Caco-2 (cell line): ENCODE measurements at regions not wholly inside any gene's neighbourhood (a gene's known extent, or its start where the extent isn't known, plus 50 kb on each side); places are given as distances from the start of the nearest gene placed in this dataset.
A peak's percentile ranks its signal among the peaks of the same experiment; 100 is the strongest.

Source experiments
- BruUV-seq: library from RNA; stranded (reverse); fragments of 400-500 nt; replicated peaks from 2 replicates; lab custom pipeline; 2021; lab: Mats Ljungman, UMichigan
- CTCF ChIA-PET: fragments of 300-600 bp; sonication (Branson Sonifier 250); formaldehyde crosslinking; loops from one replicate; lab custom pipeline; 2022; ENCODE audit warnings: antibody characterized with exemption; lab: Charles Lee
- POLR2A ChIA-PET: fragments of 300-600 bp; sonication (Branson Sonifier 250); formaldehyde crosslinking; loops from one replicate; lab custom pipeline; 2022; ENCODE audit warnings: antibody characterized with exemption; lab: Charles Lee
- DNase-seq, 2 experiments: peaks; one replicate each; pipeline versions ENCODE4 v3.0.0 to v3.0.0-alpha.2; 2020 to 2022
- H3K27me3 ChIP-seq: replicated peaks from 2 replicates; pipeline ENCODE4 v1.6.0; 2011; ENCODE audit warnings: low read length; ENCODE audit not compliant: control insufficient read depth, insufficient read depth
- H3K36me3 ChIP-seq: 2 replicates; pipeline ENCODE4 v1.5.1; 2011; ENCODE audit warnings: low read length; ENCODE audit not compliant: control insufficient read depth, insufficient read depth
- H3K4me1 ChIP-seq: fragments of 250-450 bp; sonication (Bioruptor Pico); 2 replicates; pipeline ENCODE4 v1.5.1; 2020; ENCODE audit warnings: mild to moderate bottlenecking
- H3K4me3 ChIP-seq: 2 replicates; pipeline ENCODE4 v1.5.1; 2011; ENCODE audit warnings: low read depth, mild to moderate bottlenecking, control low read depth, low read length
- H3K9me3 ChIP-seq: fragments of 250-450 bp; sonication (Bioruptor Pico); 2 replicates; pipeline ENCODE4 v1.5.1; 2020; ENCODE audit warnings: mild to moderate bottlenecking, moderate library complexity
- H3K27ac Mint-ChIP-seq: one replicate; pipeline ENCODE4 v1.8.0; 2022; ENCODE audit warnings: mixed read lengths; ENCODE audit not compliant: unreplicated experiment
- H3K27me3 Mint-ChIP-seq: one replicate; pipeline ENCODE4 v1.8.0; 2022; ENCODE audit warnings: mixed read lengths; ENCODE audit not compliant: insufficient read depth, unreplicated experiment
- H3K36me3 Mint-ChIP-seq: one replicate; pipeline ENCODE4 v1.8.0; 2022; ENCODE audit warnings: mild to moderate bottlenecking, mixed read lengths; ENCODE audit not compliant: insufficient read depth, unreplicated experiment
- H3K4me1 Mint-ChIP-seq: one replicate; pipeline ENCODE4 v1.8.0; 2022; ENCODE audit warnings: low read depth, mixed read lengths; ENCODE audit not compliant: unreplicated experiment
- H3K4me3 Mint-ChIP-seq: one replicate; pipeline ENCODE4 v1.8.0; 2022; ENCODE audit warnings: mild to moderate bottlenecking, moderate library complexity, mixed read lengths; ENCODE audit not compliant: unreplicated experiment
- H3K9me3 Mint-ChIP-seq: one replicate; pipeline ENCODE4 v1.8.0; 2022; ENCODE audit warnings: mixed read lengths; ENCODE audit not compliant: unreplicated experiment
- CTCF ChIP-seq, 2 experiments: fragments of 200-600 bp in 1 of 2; IDR thresholded peaks; 1 replicate in 1 of 2; 2 replicates in 1 of 2; pipeline versions ENCODE4 v1.5.1 to v1.8.0; 2011 to 2022; ENCODE audit warnings: antibody characterized with exemption in 1 of 2, control low read depth in 1 of 2, inconsistent platforms in 1 of 2, low read depth in 1 of 2, low read length in 1 of 2, mild to moderate bottlenecking in 1 of 2, moderate library complexity in 1 of 2; ENCODE audit not compliant: insufficient read depth in 1 of 2, severe bottlenecking in 1 of 2, unreplicated experiment in 1 of 2
- intact Hi-C: fragments of 100-400 bp; cut with micrococcal nuclease; formaldehyde crosslinking; loops from one replicate; pipeline ENCODE4 v1.10.0; 2022; ENCODE audit not compliant: unreplicated experiment

GRCh38 chr3:148206446-148206845 is 491.3 kb upstream of the AGTR1 start:
- Mint-ChIP-seq H3K4me3 (no peak overlapping the region), H3K27me3 (no peaks in the 10 kb centered on the region), H3K27ac (no peak overlapping the region), H3K36me3 (no peaks in the 10 kb centered on the region), H3K9me3 (no peaks in the 10 kb centered on the region), H3K4me1 (peaks cover 7% of the 10 kb centered on the region)
- intact Hi-C loops: no loop called here
- ChIA-PET POLR2A (no interaction called here), CTCF (no interaction called here)
- no peaks in the 10 kb centered on the region for H3K27me3 ChIP-seq
- H3K4me3 ChIP-seq: no peak overlapping the region
- no TSS peak for BruUV-seq
- TF ChIP-seq CTCF (IDR thresholded peaks at IDR 0.05; ENCODE audit: insufficient read depth in 1 of 2, low read depth in 1 of 2, low read length in 1 of 2, severe bottlenecking in 1 of 2, unreplicated experiment in 1 of 2): no peak
- DNase-seq: no peak
- H3K36me3 ChIP-seq: no peaks in the 10 kb centered on the region
- H3K4me1 ChIP-seq: peaks cover under 1% of the 10 kb centered on the region; the same call in 1 of the 2 replicates
- H3K9me3 ChIP-seq: no peaks in the 10 kb centered on the region

DNA sequence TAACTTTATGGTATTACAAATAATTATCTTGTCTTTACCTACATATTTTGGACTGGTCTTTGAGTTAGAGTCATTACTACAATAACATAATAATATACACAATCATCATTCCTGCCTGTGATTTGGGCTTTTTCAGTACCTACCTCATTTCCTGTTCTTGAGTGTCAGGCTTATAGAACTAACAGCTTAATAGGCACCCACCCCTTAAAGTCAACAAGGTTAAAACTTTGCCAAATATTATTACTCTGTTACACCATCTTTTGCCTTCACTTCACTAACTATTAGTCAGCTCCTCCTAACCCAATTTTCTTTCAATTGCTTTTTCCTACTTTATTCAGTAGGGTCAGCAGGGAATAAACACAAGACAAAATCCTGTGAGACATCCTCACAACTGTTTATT is 488.7 kb upstream of the AGTR1 start:
- no TSS peak for BruUV-seq
- Histone ChIP-seq H3K4me1 (peaks cover 10% of the 10 kb centered on the region), H3K36me3 (no peaks in the 10 kb centered on the region), H3K4me3 (no peak overlapping the region), H3K27me3 (no peaks in the 10 kb centered on the region), H3K9me3 (no peaks in the 10 kb centered on the region)
- no peak overlapping the region for H3K27ac Mint-ChIP-seq
- H3K36me3 Mint-ChIP-seq: no peaks in the 10 kb centered on the region
- ChIA-PET CTCF (no interaction called here), POLR2A (no interaction called here)
- no peak for TF ChIP-seq CTCF (IDR thresholded peaks at IDR 0.05; ENCODE audit: insufficient read depth in 1 of 2, low read depth in 1 of 2, low read length in 1 of 2, severe bottlenecking in 1 of 2, unreplicated experiment in 1 of 2)
- H3K9me3 Mint-ChIP-seq: no peaks in the 10 kb centered on the region
- intact Hi-C loops: no loop called here
- H3K4me3 Mint-ChIP-seq: no peak overlapping the region
- peaks cover 14% of the 10 kb centered on the region for H3K4me1 Mint-ChIP-seq
- DNase-seq: no peak
- no peaks in the 10 kb centered on the region for H3K27me3 Mint-ChIP-seq

GRCh38 chr3:148211725-148212124 is 486.0 kb upstream of the AGTR1 start:
- ChIA-PET CTCF (no interaction called here), POLR2A (no interaction called here)
- Histone ChIP-seq H3K4me3 (no peak overlapping the region), H3K27me3 (no peaks in the 10 kb centered on the region), H3K36me3 (no peaks in the 10 kb centered on the region), H3K9me3 (no peaks in the 10 kb centered on the region), H3K4me1 (peaks cover 10% of the 10 kb centered on the region)
- Mint-ChIP-seq H3K27ac (peak overlapping the region; percentile 9), H3K9me3 (no peaks in the 10 kb centered on the region), H3K36me3 (no peaks in the 10 kb centered on the region), H3K4me3 (no peak overlapping the region), H3K4me1 (peaks cover 14% of the 10 kb centered on the region), H3K27me3 (peaks cover 2% of the 10 kb centered on the region)
- DNase-seq: peak; percentile 43 to 63
- intact Hi-C loops: no loop called here
- no peak for TF ChIP-seq CTCF (IDR thresholded peaks at IDR 0.05; ENCODE audit: insufficient read depth in 1 of 2, low read depth in 1 of 2, low read length in 1 of 2, severe bottlenecking in 1 of 2, unreplicated experiment in 1 of 2)
- no TSS peak for BruUV-seq
